ENCODE measurements at regions not wholly inside any gene's neighbourhood (a gene's known extent, or its start where the extent isn't known, plus 50 kb on each side); places are given as distances from the start of the nearest gene placed in this dataset.

DNA sequence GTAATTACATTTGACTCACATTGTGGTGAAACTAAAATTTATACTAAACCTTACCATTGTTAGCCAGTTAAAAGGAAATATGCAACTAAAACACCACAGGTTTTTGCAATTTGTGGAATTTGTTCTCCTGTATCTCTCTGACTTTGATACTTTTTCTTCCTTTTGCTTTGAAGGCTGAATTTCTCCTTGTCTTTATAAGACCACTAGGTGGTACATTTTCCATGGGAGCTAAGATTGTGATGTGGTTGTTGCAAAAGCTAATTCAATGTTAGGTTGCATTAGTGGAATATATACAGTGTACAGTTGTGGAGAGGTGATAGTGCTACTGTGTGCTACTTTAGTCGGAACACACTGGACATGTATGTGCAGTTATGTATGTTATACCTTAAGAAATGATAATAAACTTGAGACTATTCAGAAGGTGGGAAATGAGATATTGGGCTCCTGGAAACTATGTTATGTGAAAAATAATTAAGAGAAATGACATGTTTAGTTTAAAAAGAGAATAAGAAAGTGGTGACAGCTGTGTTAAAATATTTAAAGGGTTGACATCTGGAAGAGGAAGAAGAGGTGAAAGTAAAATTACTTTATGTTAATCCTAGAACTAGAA lies 70.3 kb downstream of the ARL9 start:
- TF ChIP-seq CTCF (IDR thresholded peaks at IDR 0.05), result peak; percentile 47

All from LNCAP (cell line).